ENCODE measurements at regions not wholly inside any gene's neighbourhood (a gene's known extent, or its start where the extent isn't known, plus 50 kb on each side); places are given as distances from the start of the nearest gene placed in this dataset.

GRCh38 chr15:46548989-46549388 lies 914.2 kb downstream of the SQOR start:
- H3K27me3 ChIP-seq (ENCODE audit: control insufficient read depth in 4 of 4, insufficient read depth in 4 of 4, low read length in 3 of 4): no peaks in the 10 kb centered on the region
- DNase-seq (ENCODE audit: low spot score): no peak
- H3K9ac ChIP-seq (ENCODE audit: low read depth in 1 of 2, low read length in 2 of 2): no peak overlapping the region
- TF ChIP-seq ATF3 (IDR thresholded peaks at IDR 0.05) (no peak), REST (IDR thresholded peaks at IDR 0.05) (no peak), NR2F2 (IDR thresholded peaks at IDR 0.05) (no peak), JUND (IDR thresholded peaks at IDR 0.05) (no peak), EGR1 (IDR thresholded peaks at IDR 0.05; ENCODE audit: low read depth in 2 of 2) (no peak), TAF1 (conservative IDR thresholded peaks at IDR 0.05) (no peak), CTCF (IDR thresholded peaks at IDR 0.05; ENCODE audit: low read depth, low read length, missing input control) (no peak), ZBTB33 (IDR thresholded peaks at IDR 0.05) (no peak), FOXA1 (IDR thresholded peaks at IDR 0.05) (no peak), HNF4A (conservative IDR thresholded peaks at IDR 0.05) (no peak)
- H3K4me3 ChIP-seq (ENCODE audit: low read depth in 1 of 3, low read length in 3 of 3): no peak overlapping the region
- peaks cover 0 to 4% (median 0%) of the 10 kb centered on the region in 4 donors for H3K9me3 ChIP-seq (ENCODE audit: control insufficient read depth in 4 of 4, low read length in 3 of 4)
- H3K27ac ChIP-seq (ENCODE audit: low read depth in 1 of 2, low read length in 2 of 2): no peak overlapping the region
- H3K4me1 ChIP-seq (ENCODE audit: control insufficient read depth in 4 of 4, insufficient read depth in 4 of 4, low read length in 3 of 4): no peaks in the 10 kb centered on the region
- H3K36me3 ChIP-seq (ENCODE audit: control insufficient read depth in 4 of 4, insufficient read depth in 3 of 4, low read depth in 1 of 4, low read length in 3 of 4): no peaks in the 10 kb centered on the region
- WGBS: 95% methylated on average over 1 of the region's 1 CpG

GRCh38 chr15:46552316-46552715 lies 917.5 kb downstream of the SQOR start:
- Histone ChIP-seq H3K9me3 (ENCODE audit: control insufficient read depth in 4 of 4, low read length in 3 of 4) (peaks cover 0 to 4% (median 0%) of the 10 kb centered on the region in 4 donors), H3K27ac (ENCODE audit: low read depth in 1 of 2, low read length in 2 of 2) (no peak overlapping the region), H3K4me3 (ENCODE audit: low read depth in 1 of 3, low read length in 3 of 3) (no peak overlapping the region), H3K9ac (ENCODE audit: low read depth in 1 of 2, low read length in 2 of 2) (no peak overlapping the region), H3K36me3 (ENCODE audit: control insufficient read depth in 4 of 4, insufficient read depth in 3 of 4, low read depth in 1 of 4, low read length in 3 of 4) (no peaks in the 10 kb centered on the region), H3K4me1 (ENCODE audit: control insufficient read depth in 4 of 4, insufficient read depth in 4 of 4, low read length in 3 of 4) (peaks cover 2 to 11% (median 9%) of the 10 kb centered on the region in 4 donors), H3K27me3 (ENCODE audit: control insufficient read depth in 4 of 4, insufficient read depth in 4 of 4, low read length in 3 of 4) (no peaks in the 10 kb centered on the region)
- TF ChIP-seq RAD21 (IDR thresholded peaks at IDR 0.05) (no peak), RXRA (IDR thresholded peaks at IDR 0.05) (no peak), MAX (IDR thresholded peaks at IDR 0.05) (no peak), EGR1 (IDR thresholded peaks at IDR 0.05; ENCODE audit: low read depth in 2 of 2) (no peak), FOXA1 (IDR thresholded peaks at IDR 0.05) (no peak), JUND (IDR thresholded peaks at IDR 0.05) (no peak), FOXA2 (IDR thresholded peaks at IDR 0.05) (no peak)
- no peak for DNase-seq (ENCODE audit: low spot score)
- 87% methylated on average over 2 of the region's 2 CpGs for WGBS
